Lung microvascular endothelial cell (primary cell): ENCODE measurements at regions not wholly inside any gene's neighbourhood (a gene's known extent, or its start where the extent isn't known, plus 50 kb on each side); places are given as distances from the start of the nearest gene placed in this dataset.
"Not testable (repeated sequence)": the region's sequence is repeated elsewhere in the genome, so short reads cannot be mapped to it uniquely, and the experiment has no call there.

Experiments
- DNase-seq, 2 donors: peaks; one replicate each; pipeline versions ENCODE4 v3.0.0 to v3.0.0-alpha.2; 2010; ENCODE audit warnings: low read depth in 2 of 2

- peak; percentile 26 to 44 for DNase-seq
These were observed 250.6 kb upstream of the KLF8 start for GRCh38 chrX:55981603-55982002.

GRCh38 chrX:55996649-55997048 is 235.5 kb upstream of the KLF8 start:
- no peak for DNase-seq

GRCh38 chrX:56000174-56000573 is 232.0 kb upstream of the KLF8 start:
- DNase-seq = peak in 1 of 2 donors; percentile 48

- no peak for DNase-seq
These were observed 231.4 kb upstream of the KLF8 start for GRCh38 chrX:56000729-56001128.

- DNase-seq = no peak
These were observed 206.1 kb upstream of the KLF8 start for GRCh38 chrX:56025872-56026571.

GRCh38 chrX:56026815-56027214 is 205.3 kb upstream of the KLF8 start:
- DNase-seq = no peak

- no peak for DNase-seq
These were observed 203.0 kb upstream of the KLF8 start for GRCh38 chrX:56029188-56029587.

GRCh38 chrX:56029691-56030090 is 202.5 kb upstream of the KLF8 start:
- DNase-seq = no peak

- no peak for DNase-seq
These were observed 200.7 kb upstream of the KLF8 start for GRCh38 chrX:56031409-56031808.

GRCh38 chrX:56033495-56034180 is 198.5 kb upstream of the KLF8 start:
- DNase-seq = no peak

GRCh38 chrX:56052673-56053330 is 179.4 kb upstream of the KLF8 start:
- not testable (repeated sequence) for DNase-seq

GRCh38 chrX:56057325-56057724 is 174.8 kb upstream of the KLF8 start:
- no peak for DNase-seq

GRCh38 chrX:56066016-56066415 is 166.1 kb upstream of the KLF8 start:
- no peak for DNase-seq

GRCh38 chrX:56068274-56068758 is 163.8 kb upstream of the KLF8 start:
- peak; percentile 26 for DNase-seq

GRCh38 chrX:56069299-56069931 is 162.7 kb upstream of the KLF8 start:
- DNase-seq = no peak

- DNase-seq = no peak
These were observed 142.8 kb upstream of the KLF8 start for GRCh38 chrX:56089376-56089775.

- DNase-seq = no peak
These were observed 132.9 kb upstream of the KLF8 start for GRCh38 chrX:56099271-56099670.

- DNase-seq = no peak
These were observed 124.8 kb upstream of the KLF8 start for GRCh38 chrX:56107320-56107719.

- no peak for DNase-seq
These were observed 118.2 kb upstream of the KLF8 start for GRCh38 chrX:56113785-56114436.

GRCh38 chrX:56114437-56114787 is 117.7 kb upstream of the KLF8 start:
- no peak for DNase-seq

- no peak for DNase-seq
These were observed 111.9 kb upstream of the KLF8 start for GRCh38 chrX:56120242-56120641.

GRCh38 chrX:56125946-56126345 is 106.2 kb upstream of the KLF8 start:
- DNase-seq = no peak
